NCI-H1092 treated with DMSO at 0.1 percent for 48 hours (cell line): ENCODE measurements at regions not wholly inside any gene's neighbourhood (a gene's known extent, or its start where the extent isn't known, plus 50 kb on each side); places are given as distances from the start of the nearest gene placed in this dataset.
"Not testable (repeated sequence)": the region's sequence is repeated elsewhere in the genome, so short reads cannot be mapped to it uniquely, and the experiment has no call there.

Experiments
- DNase-seq: peaks from one replicate; lab custom pipeline; 2025; lab: John Stamatoyannopoulos, UW

DNA sequence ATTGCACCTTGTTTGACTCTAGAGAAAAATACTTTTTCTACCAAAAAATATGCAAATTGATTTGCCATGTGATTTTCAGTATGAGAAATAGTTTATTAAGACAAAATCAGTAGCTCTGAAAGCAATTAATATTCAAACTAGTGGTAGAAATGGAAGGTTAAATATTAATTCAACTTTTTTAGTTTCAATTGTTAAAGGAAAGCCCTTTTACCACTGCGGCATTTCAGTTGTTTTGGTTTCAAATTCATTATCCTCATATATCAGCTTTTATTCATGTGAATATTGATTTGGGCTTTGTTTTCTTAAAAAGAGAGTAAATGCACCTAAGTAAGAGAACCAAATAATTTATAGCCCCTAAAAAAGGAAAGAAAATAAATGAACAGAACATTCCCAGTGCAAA, 660.6 kb upstream of the CHD1 start:
- no peak for DNase-seq

DNA sequence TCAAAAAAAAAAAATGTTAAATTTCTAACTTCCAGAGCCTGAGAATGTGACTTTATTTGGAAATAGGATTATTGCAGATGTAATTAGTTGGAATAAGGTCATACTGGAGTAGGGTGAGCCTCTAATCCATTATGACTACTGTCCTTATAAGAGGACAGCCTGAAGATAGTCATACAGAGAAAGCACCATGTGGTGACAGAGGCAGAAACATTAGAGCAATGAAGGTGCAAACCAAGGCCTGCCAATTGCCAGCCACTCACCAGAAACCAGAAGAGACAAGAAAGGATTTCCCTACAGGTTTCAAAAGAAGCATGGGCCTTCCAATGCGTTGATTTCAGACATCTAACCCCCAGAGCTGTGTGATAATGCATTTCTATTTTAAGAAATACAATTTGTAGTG, 659.2 kb upstream of the CHD1 start:
- DNase-seq: no peak

DNA sequence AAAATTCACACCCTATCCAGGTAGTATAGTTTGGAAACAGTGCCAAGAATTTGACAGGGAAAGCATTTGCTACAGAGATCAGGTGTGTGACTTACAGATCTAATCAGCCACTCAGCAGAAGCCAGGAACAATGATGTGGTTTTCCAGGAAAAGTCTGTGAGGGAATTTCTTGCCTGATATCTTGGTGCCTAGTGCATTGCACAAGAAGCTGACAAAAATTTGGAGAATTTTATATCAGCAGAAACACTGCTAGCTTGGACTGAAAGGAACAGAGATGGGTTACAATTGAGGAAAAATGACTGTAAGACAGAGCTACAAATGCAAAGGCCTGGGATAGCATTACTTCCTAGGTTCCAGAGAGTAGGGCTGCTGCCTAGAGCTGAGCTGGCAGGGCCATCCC, 658.1 kb upstream of the CHD1 start:
- no peak for DNase-seq

DNA sequence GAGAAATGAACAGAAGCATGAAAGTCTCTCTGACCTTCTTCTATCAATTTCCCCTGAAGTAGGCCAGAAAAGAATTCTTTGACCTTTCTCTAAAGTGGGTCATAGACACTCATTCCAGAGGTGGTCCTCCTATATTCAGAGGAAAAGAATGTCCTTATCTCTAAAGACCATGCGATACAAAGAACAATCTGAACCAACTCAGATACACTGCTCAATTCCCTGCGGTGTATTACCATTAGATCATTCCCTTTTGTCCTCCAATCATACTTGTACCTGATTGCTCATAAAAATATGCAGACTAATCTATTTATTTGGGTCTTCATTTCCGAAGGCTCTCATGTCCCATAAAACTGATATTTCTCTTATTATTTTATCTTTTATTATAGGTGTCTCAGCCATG, 652.4 kb upstream of the CHD1 start:
- DNase-seq: not testable (repeated sequence)

DNA sequence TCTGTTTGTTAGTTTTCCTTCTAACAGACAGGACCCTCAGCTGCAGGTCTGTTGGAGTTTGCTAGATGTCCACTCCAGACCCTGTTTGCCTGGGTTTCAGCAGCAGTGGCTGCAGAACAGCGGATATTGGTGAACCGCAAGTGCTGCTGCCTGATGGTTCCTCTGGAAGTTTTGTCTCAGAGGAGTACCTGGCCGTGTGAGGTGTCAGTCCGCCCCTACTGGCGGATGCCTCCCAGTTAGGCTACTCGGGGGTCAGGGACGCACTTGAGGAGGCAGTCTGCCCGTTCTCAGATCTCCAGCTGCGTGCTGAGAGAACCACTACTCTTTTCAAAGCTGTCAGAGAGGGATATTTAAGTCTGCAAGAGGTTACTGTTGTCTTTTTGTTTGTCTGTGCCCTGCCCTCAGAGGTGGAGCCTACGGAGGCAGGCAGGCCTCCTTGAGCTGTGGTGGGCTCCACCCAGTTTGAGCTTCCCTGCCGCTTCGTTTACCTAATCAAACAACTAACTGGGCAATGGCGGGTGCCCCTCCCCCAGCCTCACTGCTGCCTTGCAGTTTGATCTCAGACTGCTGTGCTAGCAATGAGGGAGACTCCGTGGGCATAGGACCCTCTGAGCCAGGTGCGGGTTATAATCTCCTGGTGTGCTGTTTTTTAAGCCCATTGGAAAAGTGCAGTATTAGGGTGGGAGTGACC, 634.3 kb upstream of the CHD1 start:
- not testable (repeated sequence) for DNase-seq

DNA sequence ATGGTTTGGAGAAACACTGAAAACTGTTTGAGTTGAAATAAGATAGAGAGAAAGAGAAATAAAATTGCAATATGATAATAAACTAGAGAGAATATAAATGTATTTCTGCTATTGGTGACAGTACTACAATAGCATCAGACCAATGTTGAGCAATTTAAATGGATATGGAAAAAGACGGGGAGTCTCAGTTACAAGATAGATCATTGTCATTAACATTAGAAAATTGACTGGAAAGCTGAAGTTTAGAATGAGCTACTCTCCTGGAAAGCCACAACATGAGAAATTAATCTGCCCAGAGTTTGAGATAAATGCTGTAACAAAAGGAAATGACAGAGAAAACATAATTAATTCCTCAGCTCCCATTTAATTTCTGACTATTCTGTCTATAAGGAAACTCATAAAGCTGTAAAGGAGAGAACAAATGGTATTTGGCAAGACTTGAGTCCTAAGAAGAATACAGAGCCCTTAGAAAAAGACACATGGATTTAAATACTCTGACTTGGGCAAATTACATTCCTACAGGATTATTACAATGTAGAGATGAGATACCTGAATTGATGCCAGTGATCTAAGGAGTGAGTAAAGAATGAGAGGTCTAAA, 624.5 kb upstream of the CHD1 start:
- no peak for DNase-seq

DNA sequence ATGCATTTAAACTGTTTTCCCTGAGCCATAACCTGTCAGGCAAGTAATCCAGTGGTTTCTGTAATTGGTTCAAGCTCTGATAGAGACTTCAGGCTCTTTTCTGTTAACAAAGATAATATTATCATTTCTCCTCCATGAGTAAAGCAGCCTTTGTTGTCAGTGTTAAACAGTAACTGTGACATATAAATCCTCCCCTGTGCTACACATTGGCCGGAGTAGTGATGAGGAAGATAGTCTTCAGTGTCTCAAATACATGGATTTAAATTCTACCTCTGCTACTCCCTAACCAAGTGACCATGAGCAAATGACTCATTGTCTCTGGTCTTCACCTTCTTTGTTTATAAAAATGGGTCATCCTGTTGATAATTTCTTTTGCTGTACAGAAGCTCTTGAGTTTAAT, 615.5 kb upstream of the CHD1 start:
- DNase-seq: no peak

DNA sequence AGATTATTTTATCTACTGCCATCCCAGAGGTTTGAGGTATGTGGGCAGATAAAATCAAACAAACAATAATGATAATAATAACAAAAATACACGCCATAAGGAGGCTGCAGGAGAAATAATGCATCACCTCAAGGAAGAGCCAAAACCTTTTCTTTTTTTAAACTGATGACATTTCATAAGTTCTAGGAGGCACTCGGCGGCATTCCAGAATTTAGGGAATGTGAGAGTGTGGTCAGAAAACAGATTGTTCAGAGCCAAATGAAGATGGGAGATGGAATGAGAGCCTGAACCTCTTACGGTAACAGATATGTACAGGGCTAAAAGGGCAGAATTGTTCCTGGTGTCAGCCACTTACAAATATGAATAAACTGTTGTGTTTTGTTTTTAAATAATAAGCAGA, 615.0 kb upstream of the CHD1 start:
- DNase-seq: no peak

DNA sequence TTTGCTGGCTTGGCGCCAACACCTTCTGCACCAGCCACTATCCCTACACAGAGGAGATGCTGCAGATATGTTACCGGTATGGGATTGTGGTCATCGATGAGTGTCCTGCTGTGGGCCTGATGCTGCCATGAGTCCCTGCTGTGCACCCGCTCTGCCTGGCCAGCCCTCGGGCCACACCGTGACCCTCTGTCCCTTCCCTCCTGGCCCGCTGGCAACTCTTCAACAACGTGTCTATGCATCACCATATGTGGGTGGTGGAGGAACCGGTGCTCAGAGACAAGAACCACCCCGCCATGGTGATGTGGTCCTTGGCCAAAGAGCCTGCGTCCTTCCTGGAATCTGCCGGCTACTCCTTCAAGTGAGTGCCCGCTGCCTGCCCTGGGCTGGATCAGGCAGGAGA, 605.4 kb upstream of the CHD1 start:
- not testable (repeated sequence) for DNase-seq

DNA sequence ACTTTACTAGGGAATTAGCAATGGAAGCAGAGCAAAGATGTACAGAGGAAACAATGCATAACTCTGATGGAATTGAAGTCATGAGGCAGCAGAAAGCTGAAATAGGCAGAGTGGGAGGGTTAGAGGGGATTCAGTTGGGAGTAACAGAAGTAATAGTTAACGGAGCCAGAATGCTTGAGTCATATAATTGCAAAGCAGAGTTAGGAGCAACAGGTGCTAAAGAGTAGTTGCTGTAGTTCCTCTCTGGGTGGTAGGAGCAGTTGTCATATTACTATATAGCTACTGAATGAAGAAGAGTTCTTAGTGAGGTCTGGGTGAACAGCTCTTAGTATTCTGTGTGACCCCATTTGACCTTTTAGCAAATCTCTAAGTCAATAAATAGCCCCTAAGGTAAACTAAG, 592.9 kb upstream of the CHD1 start:
- DNase-seq: not testable (repeated sequence)

DNA sequence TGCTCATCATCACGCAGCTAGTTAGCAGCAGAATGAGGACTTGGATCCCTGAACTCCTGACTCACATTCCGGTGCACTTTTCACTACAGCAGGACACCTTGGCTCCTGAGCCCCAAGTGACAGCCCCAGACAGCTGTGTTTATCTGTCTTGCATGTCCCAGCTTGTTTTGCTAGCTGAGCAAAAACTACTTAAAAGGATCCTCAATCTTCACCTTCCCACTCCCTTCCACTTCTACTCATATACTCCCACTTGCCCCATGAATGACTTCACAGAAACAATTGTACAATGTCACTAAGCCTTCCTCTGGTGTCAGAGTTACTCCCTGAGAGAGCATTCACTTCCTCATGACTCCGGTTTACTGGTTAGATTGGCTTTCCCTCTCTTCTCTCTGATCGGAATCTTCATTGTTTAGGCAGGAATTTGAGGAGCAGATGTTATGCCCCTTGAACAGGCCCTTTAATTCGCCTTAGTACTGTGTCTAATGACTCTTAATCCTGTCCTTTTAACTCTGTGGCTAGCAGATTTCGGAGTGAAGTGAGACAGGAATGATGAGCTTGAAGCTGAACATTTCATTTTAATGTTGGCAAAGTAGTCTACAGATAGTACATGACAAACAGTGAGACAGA, 587.2 kb upstream of the CHD1 start:
- DNase-seq: not testable (repeated sequence)

DNA sequence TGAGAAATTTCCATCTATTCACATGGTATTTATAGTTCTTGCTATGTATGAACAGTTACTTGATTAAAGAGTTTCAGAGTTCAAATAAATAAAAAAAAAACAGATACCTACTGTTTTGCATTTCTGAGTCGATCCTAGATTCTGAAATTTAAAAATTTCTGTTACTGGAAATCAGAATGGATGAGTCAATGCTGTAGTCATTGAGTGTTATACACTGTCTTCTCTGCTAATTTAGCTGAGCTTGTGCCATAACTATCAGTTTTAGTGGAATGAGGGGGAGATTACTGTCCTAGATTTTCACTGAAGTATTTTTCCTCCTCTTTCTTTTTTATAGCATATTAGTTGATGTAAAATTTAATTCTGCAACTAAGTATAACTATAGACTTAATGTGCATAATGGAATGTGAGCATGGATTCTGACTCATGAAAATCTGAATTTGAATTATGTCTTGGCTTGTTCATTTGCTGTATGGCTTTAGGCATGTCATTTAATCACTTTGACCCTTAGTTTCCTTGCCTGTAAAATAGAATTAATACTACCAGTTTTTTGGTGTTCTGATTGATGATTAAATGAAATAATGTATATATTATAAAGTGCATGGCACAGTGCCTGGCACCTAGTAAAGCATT, 581.5 kb upstream of the CHD1 start:
- not testable (repeated sequence) for DNase-seq

DNA sequence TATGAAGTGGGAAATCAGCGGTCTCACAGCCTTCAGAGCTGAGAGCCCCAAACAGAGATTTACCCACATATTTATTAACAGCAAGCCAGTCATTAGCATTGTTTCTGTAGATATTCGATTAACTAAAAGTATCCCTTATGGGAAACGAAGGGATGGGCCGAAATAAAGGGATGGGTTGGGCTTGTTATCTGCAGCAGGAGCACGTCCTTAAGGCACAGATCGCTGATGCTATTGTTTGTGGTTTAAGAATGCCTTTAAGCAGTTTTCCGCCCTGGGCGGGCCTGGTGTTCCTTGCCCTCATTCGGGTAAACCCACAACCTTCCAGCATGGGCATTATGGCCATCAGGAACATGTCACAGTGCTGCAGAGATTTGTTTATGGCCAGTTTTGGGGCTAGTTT, 580.3 kb upstream of the CHD1 start:
- not testable (repeated sequence) for DNase-seq

DNA sequence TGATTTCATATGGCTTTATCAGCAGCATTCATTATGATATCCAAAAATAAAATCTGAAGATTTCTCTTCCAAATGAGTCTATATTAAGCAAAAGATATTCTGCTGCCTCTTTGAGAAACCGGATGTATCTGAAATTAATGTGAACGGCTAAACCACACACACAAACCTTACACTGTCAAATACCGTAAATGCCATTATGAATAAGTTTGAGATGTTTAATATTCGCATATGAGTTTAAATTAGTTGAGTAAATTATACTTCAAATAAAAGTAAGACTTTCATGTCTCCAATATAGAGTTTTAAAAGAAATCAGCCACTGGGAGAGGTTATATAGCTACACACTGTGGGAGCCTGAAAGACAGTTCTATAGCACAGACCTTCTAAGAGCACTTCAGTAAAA, 566.6 kb upstream of the CHD1 start:
- not testable (repeated sequence) for DNase-seq

DNA sequence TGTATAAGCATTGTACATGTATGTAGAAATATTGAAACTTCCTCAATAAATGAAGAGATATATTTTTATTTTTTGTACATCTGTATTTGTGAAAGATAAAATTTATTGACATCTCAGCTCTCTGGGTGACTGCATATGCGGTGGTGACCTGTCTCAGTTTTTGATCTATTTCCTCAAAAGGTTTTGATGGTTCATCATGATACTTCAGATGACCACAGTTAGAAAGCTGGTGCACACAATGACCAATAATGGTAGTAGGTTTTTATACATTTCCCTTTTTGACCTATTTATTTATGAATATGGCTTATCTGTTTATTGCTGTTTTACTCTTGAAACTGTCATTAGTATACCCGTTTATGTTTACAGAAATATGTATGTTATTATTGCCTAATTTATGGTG, 549.6 kb upstream of the CHD1 start:
- DNase-seq: not testable (repeated sequence)

DNA sequence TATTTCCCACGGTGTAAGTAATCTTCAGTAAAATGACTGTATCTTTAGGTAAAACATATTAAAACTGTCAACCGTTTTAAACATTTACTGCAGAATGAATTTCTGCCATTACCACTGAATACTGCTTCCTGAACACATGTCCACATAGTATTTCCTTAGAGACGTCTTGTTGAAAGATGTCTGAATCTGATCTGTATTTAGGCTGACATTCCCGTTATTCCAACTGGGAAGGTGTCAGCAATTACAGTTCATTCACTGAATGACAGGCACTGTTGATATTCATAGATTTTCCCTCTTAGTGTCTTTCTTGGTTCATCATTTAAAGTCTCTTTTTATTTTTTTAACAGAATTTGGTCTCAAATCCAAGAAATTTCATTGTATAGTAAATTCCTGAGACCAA, 544.5 kb upstream of the CHD1 start:
- not testable (repeated sequence) for DNase-seq

DNA sequence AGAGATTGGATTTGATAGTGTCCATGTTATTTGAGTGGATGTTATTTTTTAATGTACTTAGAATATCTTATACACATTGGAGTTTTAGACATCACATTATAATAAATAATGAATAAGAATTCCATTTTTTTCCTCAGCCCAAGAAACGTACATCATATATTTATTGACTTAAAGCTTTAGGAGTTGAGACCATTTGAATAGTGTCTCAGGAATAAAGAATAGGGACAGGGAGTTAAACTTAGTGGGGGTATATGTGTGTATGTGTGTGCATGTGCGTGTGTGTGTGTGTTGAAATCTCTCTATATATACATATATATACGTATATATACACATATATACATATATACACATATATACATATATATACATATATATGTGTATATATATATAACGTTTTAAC, 542.9 kb upstream of the CHD1 start:
- DNase-seq: not testable (repeated sequence)

DNA sequence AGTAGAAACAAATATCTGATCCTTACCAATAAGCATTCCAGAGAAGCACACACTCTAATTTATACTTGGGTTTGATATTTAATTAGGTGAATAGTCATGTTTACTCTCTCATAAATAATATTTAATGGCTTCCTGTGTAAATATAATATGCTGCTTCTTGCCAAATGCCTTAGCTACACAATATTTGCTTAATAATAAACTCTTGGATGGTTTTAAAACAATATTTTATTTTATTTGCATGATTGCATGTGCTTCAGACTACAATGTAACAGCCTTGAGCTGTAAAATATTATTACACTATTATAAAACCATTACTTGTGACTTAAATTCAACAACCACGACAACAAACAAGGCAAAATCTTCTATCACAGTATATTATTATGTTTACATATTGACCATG, 542.4 kb upstream of the CHD1 start:
- not testable (repeated sequence) for DNase-seq

DNA sequence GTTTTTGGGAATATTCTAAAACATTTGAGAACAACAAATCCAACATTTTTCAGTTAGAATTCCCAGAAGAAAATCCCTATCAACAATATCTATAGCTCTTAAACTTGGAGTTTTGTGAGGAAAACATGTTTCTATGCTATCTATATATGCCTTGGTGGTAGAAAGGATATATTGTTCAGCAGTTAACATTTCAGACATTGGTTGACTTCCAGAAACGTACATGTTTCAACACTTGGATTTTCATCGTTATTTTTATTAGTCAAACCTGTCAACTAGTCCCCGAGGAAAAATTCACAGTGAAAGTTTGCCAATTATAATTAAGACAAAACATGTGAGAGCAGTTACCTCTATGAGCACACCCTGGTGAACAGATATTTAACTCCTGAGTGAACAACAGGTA, 541.8 kb upstream of the CHD1 start:
- DNase-seq: not testable (repeated sequence)

DNA sequence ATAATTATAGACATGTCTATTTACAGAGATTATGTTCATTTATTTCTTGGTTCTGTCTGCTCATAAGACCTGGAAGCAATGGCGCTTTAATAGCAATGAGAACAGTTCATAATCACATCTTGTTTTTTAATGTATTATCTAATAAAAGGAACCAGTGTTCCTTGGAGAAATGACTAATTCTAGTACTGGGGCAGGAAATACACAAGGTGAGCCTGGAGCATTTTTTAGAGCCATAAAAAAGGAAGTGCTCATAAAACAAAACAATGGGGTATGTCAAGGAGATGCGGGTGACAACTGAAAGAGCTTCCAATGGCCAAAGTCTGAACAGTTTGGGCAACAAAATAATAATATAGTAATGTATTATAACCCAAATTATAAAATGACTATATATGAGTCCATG, 531.9 kb upstream of the CHD1 start:
- DNase-seq: no peak

DNA sequence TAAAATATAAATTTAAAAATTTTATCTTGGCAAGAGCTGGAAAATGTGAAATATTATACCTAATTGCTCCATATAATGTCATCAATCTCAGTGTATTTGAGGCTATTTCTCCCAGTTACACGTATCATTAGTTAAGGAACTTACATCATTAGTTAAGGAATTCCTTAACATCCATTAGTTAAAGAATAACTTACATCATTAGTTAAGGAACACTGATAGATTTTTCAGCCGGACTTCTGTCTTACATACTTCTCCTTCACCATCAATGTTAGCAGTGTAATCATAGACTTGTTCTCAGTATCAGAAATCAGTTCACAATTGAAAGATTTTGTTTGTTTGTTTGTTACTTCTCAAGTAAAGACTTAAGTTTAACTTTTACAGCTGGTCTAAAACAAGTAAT, 524.4 kb upstream of the CHD1 start:
- no peak for DNase-seq

DNA sequence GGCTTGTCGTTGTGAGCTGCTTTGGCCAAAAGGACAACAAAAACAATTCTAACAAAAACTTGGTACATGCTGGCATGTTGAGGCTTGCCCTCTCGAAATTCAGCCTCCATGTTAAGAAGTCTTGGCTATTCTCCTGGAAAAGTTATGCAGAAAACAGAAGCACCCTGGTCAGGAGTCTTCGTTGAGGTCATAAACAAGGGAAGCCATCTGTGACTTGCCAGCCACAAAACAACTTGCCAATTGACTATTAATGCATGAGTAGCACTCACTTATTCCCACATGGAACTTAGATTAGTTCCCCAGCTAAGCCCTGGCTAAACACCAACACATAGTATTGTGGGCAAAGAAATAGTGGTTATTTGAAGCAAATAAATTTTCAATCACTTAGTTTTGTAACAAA, 521.0 kb upstream of the CHD1 start:
- no peak for DNase-seq

DNA sequence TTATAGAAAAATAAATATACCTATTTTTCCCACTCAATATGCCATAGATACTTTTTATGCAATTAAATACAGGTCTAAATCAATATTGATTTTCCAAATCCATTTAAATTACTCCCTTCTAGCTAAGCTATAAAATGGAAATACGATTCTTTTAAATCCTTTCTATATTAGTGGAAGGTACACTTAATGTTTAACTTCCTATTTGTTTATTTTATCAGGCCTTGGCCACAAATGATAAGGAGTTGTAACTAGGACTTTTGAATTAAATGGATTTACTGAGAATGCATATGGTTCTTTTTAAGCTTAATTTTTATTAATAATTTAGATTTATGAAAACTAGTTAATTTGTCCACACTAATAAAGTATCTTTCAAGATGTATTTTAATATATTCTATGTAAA, 517.0 kb upstream of the CHD1 start:
- DNase-seq: no peak
